Neural progenitor cell (in vitro differentiated cells): ENCODE measurements at regions not wholly inside any gene's neighbourhood (a gene's known extent, or its start where the extent isn't known, plus 50 kb on each side); places are given as distances from the start of the nearest gene placed in this dataset.
"Not testable (repeated sequence)": the region's sequence is repeated elsewhere in the genome, so short reads cannot be mapped to it uniquely, and the experiment has no call there.

Source experiments
- DNase-seq: peaks from one replicate; pipeline ENCODE4 v3.0.0-alpha.2; 2016; ENCODE audit warnings: low spot score
- H2AFZ ChIP-seq: fragments of 200-600 bp; sonication (generic); replicated peaks from 2 replicates; pipeline ENCODE4 v1.6.1; 2016; ENCODE audit warnings: antibody characterized with exemption
- H3F3A ChIP-seq: fragments of 200-600 bp; sonication (generic); 2 replicates; pipeline ENCODE4 v1.6.1; 2016; ENCODE audit warnings: antibody characterized with exemption, low read depth
- H3K27ac ChIP-seq: fragments of 200-600 bp; sonication (generic); 2 replicates; pipeline ENCODE4 v1.5.1; 2016; ENCODE audit warnings: mild to moderate bottlenecking
- H3K27me3 ChIP-seq: fragments of 200-600 bp; sonication (generic); 2 replicates; pipeline ENCODE4 v1.6.1; 2016; ENCODE audit warnings: mild to moderate bottlenecking, moderate library complexity
- H3K36me3 ChIP-seq: fragments of 200-600 bp; sonication (generic); 2 replicates; pipeline ENCODE4 v1.5.1; 2016
- H3K4me1 ChIP-seq: fragments of 200-600 bp; sonication (generic); 2 replicates; pipeline ENCODE4 v1.6.1; 2016; ENCODE audit warnings: mixed run types
- H3K4me2 ChIP-seq: fragments of 200-600 bp; sonication (generic); 2 replicates; pipeline ENCODE4 v1.6.1; 2016
- H3K4me3 ChIP-seq: fragments of 200-600 bp; sonication (generic); 2 replicates; pipeline ENCODE4 v1.5.1; 2016
- H3K79me2 ChIP-seq: fragments of 200-600 bp; sonication (generic); 2 replicates; pipeline ENCODE4 v1.6.1; 2016; ENCODE audit warnings: low read depth
- H3K9ac ChIP-seq: fragments of 200-600 bp; sonication (generic); 2 replicates; pipeline ENCODE4 v1.6.1; 2016
- H3K9me3 ChIP-seq: fragments of 200-600 bp; sonication (generic); 2 replicates; pipeline ENCODE4 v1.5.1; 2016; ENCODE audit warnings: low read depth
- H4K20me1 ChIP-seq: fragments of 200-600 bp; sonication (generic); 2 replicates; pipeline ENCODE4 v1.6.1; 2016; ENCODE audit warnings: low read depth
- H3K27ac Mint-ChIP-seq: 3 replicates; pipeline ENCODE4 v1.8.0; 2021; ENCODE audit warnings: mixed read lengths
- H3K27me3 Mint-ChIP-seq: 2 replicates; pipeline ENCODE4 v1.8.0; 2022; ENCODE audit warnings: low read depth, mild to moderate bottlenecking, inconsistent platforms, moderate library complexity, mixed read lengths; ENCODE audit not compliant: insufficient read depth
- H3K36me3 Mint-ChIP-seq: 3 replicates; pipeline ENCODE4 v1.8.0; 2021; ENCODE audit warnings: mixed read lengths
- H3K4me1 Mint-ChIP-seq: 3 replicates; pipeline ENCODE4 v1.8.0; 2021; ENCODE audit warnings: mixed read lengths
- H3K4me3 Mint-ChIP-seq: 3 replicates; pipeline ENCODE4 v1.8.0; 2021; ENCODE audit warnings: mild to moderate bottlenecking, moderate library complexity, mixed read lengths
- H3K9me3 Mint-ChIP-seq: 3 replicates; pipeline ENCODE4 v1.8.0; 2020; ENCODE audit warnings: mixed read lengths
- EZH2 ChIP-seq: fragments of 200-600 bp; sonication (generic); IDR thresholded peaks from 2 replicates; pipeline ENCODE4 v1.6.1; 2017; ENCODE audit warnings: antibody characterized with exemption, mild to moderate bottlenecking, moderate library complexity
- EZH2phosphoT487 ChIP-seq: fragments of 200-600 bp; sonication (generic); IDR thresholded peaks from 2 replicates; pipeline ENCODE4 v1.6.1; 2017; ENCODE audit warnings: antibody characterized with exemption
- TF ChIP-seq, protein P1 (sequence below): fragments of 200-600 bp; sonication (generic); IDR thresholded peaks from 2 replicates; pipeline ENCODE4 v1.5.1; 2017; ENCODE audit warnings: antibody characterized with exemption, mild to moderate bottlenecking

- no peaks in the 10 kb centered on the region for H3F3A ChIP-seq
- H3K27ac ChIP-seq: no peak overlapping the region
- DNase-seq: no peak
- H3K36me3 Mint-ChIP-seq: no peaks in the 10 kb centered on the region
- H3K9ac ChIP-seq: no peak overlapping the region
- H3K27me3 ChIP-seq: no peaks in the 10 kb centered on the region
- no peaks in the 10 kb centered on the region for H3K79me2 ChIP-seq
- H3K27me3 Mint-ChIP-seq: no peaks in the 10 kb centered on the region
- H3K4me1 Mint-ChIP-seq: no peaks in the 10 kb centered on the region
- TF ChIP-seq EZH2phosphoT487: no peak
- TF ChIP-seq, protein P1, sequence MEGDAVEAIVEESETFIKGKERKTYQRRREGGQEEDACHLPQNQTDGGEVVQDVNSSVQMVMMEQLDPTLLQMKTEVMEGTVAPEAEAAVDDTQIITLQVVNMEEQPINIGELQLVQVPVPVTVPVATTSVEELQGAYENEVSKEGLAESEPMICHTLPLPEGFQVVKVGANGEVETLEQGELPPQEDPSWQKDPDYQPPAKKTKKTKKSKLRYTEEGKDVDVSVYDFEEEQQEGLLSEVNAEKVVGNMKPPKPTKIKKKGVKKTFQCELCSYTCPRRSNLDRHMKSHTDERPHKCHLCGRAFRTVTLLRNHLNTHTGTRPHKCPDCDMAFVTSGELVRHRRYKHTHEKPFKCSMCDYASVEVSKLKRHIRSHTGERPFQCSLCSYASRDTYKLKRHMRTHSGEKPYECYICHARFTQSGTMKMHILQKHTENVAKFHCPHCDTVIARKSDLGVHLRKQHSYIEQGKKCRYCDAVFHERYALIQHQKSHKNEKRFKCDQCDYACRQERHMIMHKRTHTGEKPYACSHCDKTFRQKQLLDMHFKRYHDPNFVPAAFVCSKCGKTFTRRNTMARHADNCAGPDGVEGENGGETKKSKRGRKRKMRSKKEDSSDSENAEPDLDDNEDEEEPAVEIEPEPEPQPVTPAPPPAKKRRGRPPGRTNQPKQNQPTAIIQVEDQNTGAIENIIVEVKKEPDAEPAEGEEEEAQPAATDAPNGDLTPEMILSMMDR: no peak
- no peak for TF ChIP-seq EZH2
- no peak overlapping the region for H3K4me3 ChIP-seq
- H3K9me3 Mint-ChIP-seq: no peaks in the 10 kb centered on the region
- H3K4me2 ChIP-seq: no peak overlapping the region
- H2AFZ ChIP-seq: no peak overlapping the region
- no peak overlapping the region for H3K4me3 Mint-ChIP-seq
- H3K36me3 ChIP-seq: no peaks in the 10 kb centered on the region
- H4K20me1 ChIP-seq: no peaks in the 10 kb centered on the region
- no peaks in the 10 kb centered on the region for H3K4me1 ChIP-seq
- no peaks in the 10 kb centered on the region for H3K9me3 ChIP-seq
- no peak overlapping the region for H3K27ac Mint-ChIP-seq
Observed at GRCh38 chr13:65497265-65497664, 1732.9 kb downstream of the PCDH9 start.

- H3K4me3 Mint-ChIP-seq, H3K27me3 ChIP-seq, H3K4me1 Mint-ChIP-seq: not testable (repeated sequence)
Observed at GRCh38 chr13:65490725-65491124, 1739.4 kb downstream of the PCDH9 start.

DNA sequence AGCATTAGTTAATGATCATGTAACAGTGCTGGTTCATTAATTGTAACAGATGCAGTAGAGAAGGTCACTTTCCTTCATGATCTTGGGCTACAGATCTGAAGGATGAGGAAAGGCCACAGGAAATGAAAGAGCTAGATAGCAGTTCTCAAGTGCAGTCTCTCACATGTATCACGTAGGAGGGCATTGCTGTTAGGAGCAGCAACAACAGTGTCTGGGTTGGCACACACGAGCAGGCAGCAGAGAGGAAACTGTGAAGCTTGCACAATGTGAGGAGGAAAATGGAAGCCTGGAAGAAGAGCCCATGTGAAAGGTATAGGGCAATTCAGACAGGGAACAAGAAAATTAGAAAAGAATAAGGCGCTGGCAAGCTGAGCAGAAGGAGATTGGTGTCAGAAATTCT is 1741.5 kb downstream of the PCDH9 start:
- peaks cover 3% of the 10 kb centered on the region for H3K9me3 Mint-ChIP-seq
- Histone ChIP-seq H3K36me3 (no peaks in the 10 kb centered on the region), H3K27me3 (no peaks in the 10 kb centered on the region), H3K27ac (no peak overlapping the region), H3K79me2 (no peaks in the 10 kb centered on the region), H3F3A (no peaks in the 10 kb centered on the region), H3K4me1 (no peaks in the 10 kb centered on the region), H3K9ac (no peak overlapping the region), H3K4me2 (no peak overlapping the region), H2AFZ (peak overlapping the region; percentile 45), H3K9me3 (no peaks in the 10 kb centered on the region), H3K4me3 (no peak overlapping the region), H4K20me1 (no peaks in the 10 kb centered on the region)
- H3K27ac Mint-ChIP-seq: no peak overlapping the region
- H3K4me1 Mint-ChIP-seq: no peaks in the 10 kb centered on the region
- H3K36me3 Mint-ChIP-seq: no peaks in the 10 kb centered on the region
- TF ChIP-seq, protein P1: no peak
- TF ChIP-seq EZH2phosphoT487: no peak
- TF ChIP-seq EZH2: no peak
- H3K4me3 Mint-ChIP-seq: no peak overlapping the region
- no peak for DNase-seq
- H3K27me3 Mint-ChIP-seq: no peaks in the 10 kb centered on the region

More at GRCh38 chr13:65490725-65491124, 1739.4 kb downstream of the PCDH9 start:
- not testable (repeated sequence) for H3K4me2 ChIP-seq, H4K20me1 ChIP-seq, H3K79me2 ChIP-seq, H3K36me3 Mint-ChIP-seq, H3K9me3 ChIP-seq, H2AFZ ChIP-seq, H3K9me3 Mint-ChIP-seq, H3K27ac ChIP-seq, H3K36me3 ChIP-seq, H3K27me3 Mint-ChIP-seq, H3F3A ChIP-seq, H3K4me3 ChIP-seq, H3K9ac ChIP-seq, DNase-seq, H3K27ac Mint-ChIP-seq, H3K4me1 ChIP-seq

DNA sequence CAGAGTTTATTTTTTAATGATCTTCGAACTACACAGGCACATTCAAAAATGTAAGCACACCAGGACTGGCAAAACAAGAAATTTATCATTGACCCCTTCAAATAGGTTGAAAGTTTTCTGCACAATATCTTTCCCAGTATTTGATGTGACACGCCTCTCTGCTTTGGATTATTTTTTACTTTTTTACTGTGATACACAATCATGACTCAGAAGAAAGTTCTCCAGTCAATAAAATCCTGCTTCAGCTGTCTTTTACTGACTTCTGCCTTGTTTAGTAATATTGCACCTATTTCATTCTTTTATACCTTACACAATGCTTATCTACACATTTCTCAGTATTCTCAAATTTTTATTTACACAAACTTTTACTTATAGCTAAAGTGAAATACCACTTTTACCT is 1750.4 kb downstream of the PCDH9 start:
- no peaks in the 10 kb centered on the region for H3K36me3 Mint-ChIP-seq

More for the DNA sequence above, 1750.4 kb downstream of the PCDH9 start:
- Histone ChIP-seq H3K79me2 (no peaks in the 10 kb centered on the region), H3K9ac (no peak overlapping the region), H3F3A (no peaks in the 10 kb centered on the region), H2AFZ (peak overlapping the region; percentile 37), H4K20me1 (no peaks in the 10 kb centered on the region), H3K9me3 (no peaks in the 10 kb centered on the region), H3K27ac (no peak overlapping the region), H3K4me3 (no peak overlapping the region), H3K27me3 (no peaks in the 10 kb centered on the region), H3K4me1 (no peaks in the 10 kb centered on the region), H3K36me3 (no peaks in the 10 kb centered on the region), H3K4me2 (no peak overlapping the region)
- TF ChIP-seq EZH2 (no peak), EZH2phosphoT487 (no peak)
- TF ChIP-seq, protein P1: no peak
- no peak overlapping the region for H3K27ac Mint-ChIP-seq
- no peak for DNase-seq
- no peak overlapping the region for H3K4me3 Mint-ChIP-seq
- H3K9me3 Mint-ChIP-seq: peaks cover 7% of the 10 kb centered on the region
- H3K4me1 Mint-ChIP-seq: peaks cover 3% of the 10 kb centered on the region
- H3K27me3 Mint-ChIP-seq: peaks cover 2% of the 10 kb centered on the region
